GM21367 (cell line): ENCODE measurements at regions not wholly inside any gene's neighbourhood (a gene's known extent, or its start where the extent isn't known, plus 50 kb on each side); places are given as distances from the start of the nearest gene placed in this dataset.

Experiments
- ATAC-seq: cut with Tn5 transposase; IDR thresholded peaks from one replicate; pipeline ENCODE4 v1.9.1; 2021; ENCODE audit not compliant: unreplicated experiment

- ATAC-seq, result no peak
Observed at GRCh38 chr10:8921568-8921967, 867.1 kb downstream of the GATA3 start.

- no peak for ATAC-seq
Observed at GRCh38 chr10:8923096-8923495, 868.6 kb downstream of the GATA3 start.

GRCh38 chr10:8927705-8928104 is 873.2 kb downstream of the GATA3 start:
- ATAC-seq, result no peak

GRCh38 chr10:8946451-8946850 is 892.0 kb downstream of the GATA3 start:
- no peak for ATAC-seq

GRCh38 chr10:8950978-8951377 is 896.5 kb downstream of the GATA3 start:
- ATAC-seq, result no peak

GRCh38 chr10:8951440-8952089 is 897.1 kb downstream of the GATA3 start:
- no peak for ATAC-seq

- no peak for ATAC-seq
Observed at GRCh38 chr10:8956400-8956799, 901.9 kb downstream of the GATA3 start.

- ATAC-seq, result no peak
Observed at GRCh38 chr10:8962249-8962648, 907.8 kb downstream of the GATA3 start.

- no peak for ATAC-seq
Observed at GRCh38 chr10:8967061-8967460, 912.6 kb downstream of the GATA3 start.

- ATAC-seq, result no peak
Observed at GRCh38 chr10:8969853-8970252, 915.4 kb downstream of the GATA3 start.

- ATAC-seq, result no peak
Observed at GRCh38 chr10:8975535-8975934, 921.0 kb downstream of the GATA3 start.

GRCh38 chr10:8978100-8978499 is 923.6 kb downstream of the GATA3 start:
- ATAC-seq, result no peak

- no peak for ATAC-seq
Observed at GRCh38 chr10:8979976-8980375, 925.5 kb downstream of the GATA3 start.

- no peak for ATAC-seq
Observed at GRCh38 chr10:8981277-8981676, 926.8 kb downstream of the GATA3 start.

GRCh38 chr10:8985651-8986050 is 931.2 kb downstream of the GATA3 start:
- ATAC-seq, result no peak

- ATAC-seq, result no peak
Observed at GRCh38 chr10:8986975-8987374, 932.5 kb downstream of the GATA3 start.

GRCh38 chr10:8987712-8988111 is 933.2 kb downstream of the GATA3 start:
- no peak for ATAC-seq

- no peak for ATAC-seq
Observed at GRCh38 chr10:8990280-8990987, 935.9 kb downstream of the GATA3 start.

GRCh38 chr10:8992009-8992408 is 937.5 kb downstream of the GATA3 start:
- ATAC-seq, result no peak

GRCh38 chr10:8993864-8994263 is 939.4 kb downstream of the GATA3 start:
- ATAC-seq, result no peak

- ATAC-seq, result no peak
Observed at GRCh38 chr10:8998751-8999150, 944.3 kb downstream of the GATA3 start.

- no peak for ATAC-seq
Observed at GRCh38 chr10:9003122-9003521, 948.6 kb downstream of the GATA3 start.

- no peak for ATAC-seq
Observed at GRCh38 chr10:9004736-9005135, 950.2 kb downstream of the GATA3 start.
